SK-N-SH (cell line): ENCODE measurements at regions not wholly inside any gene's neighbourhood (a gene's known extent, or its start where the extent isn't known, plus 50 kb on each side); places are given as distances from the start of the nearest gene placed in this dataset.
"Not testable (repeated sequence)": the region's sequence is repeated elsewhere in the genome, so short reads cannot be mapped to it uniquely, and the experiment has no call there.

Source experiments
- CTCF ChIA-PET: fragments of 300-600, 350-600 bp; formaldehyde crosslinking; extraction: SDS; loops from one replicate; lab custom pipeline; 2021; lab: Yijun Ruan, JAX
- POLR2A ChIA-PET: fragments of 350-600 bp; sonication (Branson Sonifier 250); formaldehyde crosslinking; extraction: SDS; loops from one replicate; lab custom pipeline; 2020; ENCODE audit warnings: antibody characterized with exemption, inconsistent platforms; lab: Yijun Ruan, JAX
- DNase-seq: peaks from one replicate; pipeline ENCODE4 v3.0.0; 2012
- H2AFZ ChIP-seq: fragments of 200-600 bp; sonication (generic); 2 replicates; pipeline ENCODE4 v1.8.1; 2016; ENCODE audit warnings: antibody characterized with exemption, mild to moderate bottlenecking, low read depth
- H3F3A ChIP-seq: fragments of 200-600 bp; sonication (generic); replicated peaks from 2 replicates; pipeline ENCODE3; 2016; ENCODE audit warnings: antibody characterized with exemption, mild to moderate bottlenecking; ENCODE audit not compliant: insufficient read depth
- H3K27ac ChIP-seq, 2 experiments: fragments of 200-500 bp in 1 of 2; fragments of 200-600 bp in 1 of 2; sonication (Bioruptor generic) in 1 of 2; sonication (generic), shearing (Covaris generic) in 1 of 2; 2 replicates each; pipeline versions ENCODE4 v1.5.1 to v1.6.1; 2014 to 2016; ENCODE audit warnings: low read depth in 2 of 2, inconsistent platforms in 1 of 2, low read length in 1 of 2, mild to moderate bottlenecking in 1 of 2, mixed read lengths in 1 of 2
- H3K27me3 ChIP-seq: fragments of 200-600 bp; sonication (generic), shearing (Covaris generic); 2 replicates; pipeline ENCODE4 v1.6.1; 2016; ENCODE audit warnings: mixed run types; ENCODE audit not compliant: insufficient read depth
- H3K36me3 ChIP-seq, 2 experiments: fragments of 200-500 bp in 1 of 2; fragments of 200-600 bp in 1 of 2; sonication (Bioruptor generic) in 1 of 2; sonication (generic) in 1 of 2; replicated peaks in 1 of 2; 2 replicates each; pipeline versions ENCODE3 to v1.5.1; 2014 to 2016; ENCODE audit warnings: low read length in 1 of 2, mild to moderate bottlenecking in 1 of 2; ENCODE audit not compliant: insufficient read depth in 2 of 2, control insufficient read depth in 1 of 2
- H3K4me1 ChIP-seq, 2 experiments: fragments of 200-500 bp in 1 of 2; fragments of 200-600 bp in 1 of 2; sonication (Bioruptor generic) in 1 of 2; sonication (generic), shearing (Covaris generic) in 1 of 2; 2 replicates each; pipeline versions ENCODE4 v1.5.1 to v1.6.1; 2014 to 2016; ENCODE audit warnings: low read depth in 1 of 2, low read length in 1 of 2, mixed run types in 1 of 2; ENCODE audit not compliant: insufficient read depth in 2 of 2, control insufficient read depth in 1 of 2
- H3K4me2 ChIP-seq: fragments of 200-600 bp; sonication (generic), shearing (Covaris generic); 2 replicates; pipeline ENCODE4 v1.6.1; 2017; ENCODE audit warnings: mixed run types
- H3K4me3 ChIP-seq, 2 experiments: fragments of 200-500 bp in 1 of 2; fragments of 200-600 bp in 1 of 2; sonication (Bioruptor generic) in 1 of 2; sonication (generic), shearing (Covaris generic) in 1 of 2; 2 replicates each; pipeline versions ENCODE4 v1.5.1 to v1.8.1; 2014 to 2016; ENCODE audit warnings: low read depth in 2 of 2, inconsistent platforms in 1 of 2, low read length in 1 of 2, mild to moderate bottlenecking in 1 of 2, mixed read lengths in 1 of 2, moderate library complexity in 1 of 2
- H3K79me2 ChIP-seq: fragments of 200-600 bp; sonication (generic); 2 replicates; pipeline ENCODE4 v1.8.1; 2017; ENCODE audit warnings: mild to moderate bottlenecking; ENCODE audit not compliant: insufficient read depth
- H3K9ac ChIP-seq: fragments of 200-600 bp; sonication (generic); 2 replicates; pipeline ENCODE4 v1.6.1; 2017; ENCODE audit warnings: mixed run types
- H3K9me2 ChIP-seq: fragments of 200-600 bp; sonication (generic); 2 replicates; pipeline ENCODE4 v1.6.1; 2017; ENCODE audit warnings: mixed run types
- H3K9me3 ChIP-seq: fragments of 200-600 bp; sonication (generic); 2 replicates; pipeline ENCODE4 v1.6.1; 2017; ENCODE audit warnings: mixed run types, mild to moderate bottlenecking, moderate library complexity
- H4K20me1 ChIP-seq: fragments of 200-600 bp; sonication (generic); 2 replicates; pipeline ENCODE4 v1.6.1; 2017; ENCODE audit warnings: mild to moderate bottlenecking, mixed run types; ENCODE audit not compliant: insufficient read depth
- MXI1 ChIP-seq: IDR thresholded peaks from 2 replicates; pipeline ENCODE4 v1.6.1; 2012; ENCODE audit warnings: mild to moderate bottlenecking, low read depth, low read length, improper control_type of control experiment
- POLR2AphosphoS5 ChIP-seq: IDR thresholded peaks from 2 replicates; pipeline ENCODE4 v1.6.1; 2012; ENCODE audit warnings: low read depth, low read length
- RAD21 ChIP-seq: IDR thresholded peaks from 2 replicates; pipeline ENCODE4 v1.6.1; 2012; ENCODE audit warnings: mild to moderate bottlenecking, low read length
- RXRA ChIP-seq: IDR thresholded peaks from 2 replicates; pipeline ENCODE4 v1.4.0; 2012; ENCODE audit warnings: low read depth, mild to moderate bottlenecking, borderline replicate concordance
- SIN3A ChIP-seq: IDR thresholded peaks from 2 replicates; pipeline ENCODE4 v1.6.1; 2012; ENCODE audit warnings: low read depth, mild to moderate bottlenecking, low read length, moderate library complexity, borderline replicate concordance
- WGBS: methylation state at CpG from one replicate; pipeline ENCODE4 v1.1.6; 2017; ENCODE audit warnings: low lambda C conversion rate; 5-methylcytosine and 5-hydroxymethylcytosine counted together

- no peak for TF ChIP-seq SIN3A
Measured at GRCh38 chr1:177665935-177666334, 303.9 kb downstream of the SEC16B start (continued).

GRCh38 chr1:177664742-177665141 is 305.1 kb downstream of the SEC16B start:
- H3K9me3 ChIP-seq, POLR2A ChIA-PET, H3K36me3 ChIP-seq, H3K4me2 ChIP-seq, H2AFZ ChIP-seq, H4K20me1 ChIP-seq, H3K79me2 ChIP-seq, H3K4me3 ChIP-seq, H3K27me3 ChIP-seq, DNase-seq, H3K9ac ChIP-seq, H3K4me1 ChIP-seq, CTCF ChIA-PET, H3K27ac ChIP-seq, H3K9me2 ChIP-seq, H3F3A ChIP-seq: not testable (repeated sequence)
- 31% methylated on average over 4 of the region's 4 CpGs for WGBS

DNA sequence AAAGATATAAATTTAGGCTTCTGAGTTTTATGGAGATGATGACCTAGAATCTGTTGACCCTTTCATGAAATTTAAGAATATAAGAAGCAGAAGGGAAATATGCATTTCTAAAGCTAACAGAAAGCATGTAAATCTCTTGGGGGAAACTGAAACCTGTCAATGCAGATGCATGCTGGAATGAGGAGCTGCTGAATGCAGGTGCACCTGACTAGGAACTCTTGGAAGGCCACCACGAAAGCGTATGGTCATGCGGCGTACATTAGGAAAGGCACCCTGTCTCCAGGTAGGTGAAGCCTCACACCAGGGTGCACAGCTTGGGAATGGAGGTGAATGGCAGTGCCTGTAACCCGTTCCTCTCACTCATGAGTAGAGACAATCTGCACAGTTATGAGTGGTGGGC is 309.7 kb downstream of the SEC16B start:
- no peaks in the 10 kb centered on the region for H3K9me2 ChIP-seq
- ChIA-PET CTCF (no interaction called here), POLR2A (no interaction called here)
- H3F3A ChIP-seq, result no peaks in the 10 kb centered on the region
- no peak for TF ChIP-seq RAD21
- no peak for TF ChIP-seq MXI1
- peaks cover 0 to 4% of the 10 kb centered on the region in 2 experiments; a peak in 1 of 4 replicates for H3K4me1 ChIP-seq
- H3K9me3 ChIP-seq, result no peaks in the 10 kb centered on the region
- H3K27ac ChIP-seq, result no peak overlapping the region
- no peak overlapping the region for H3K4me3 ChIP-seq
- no peak overlapping the region for H3K9ac ChIP-seq
- WGBS, result 20% methylated on average over 2 of the region's 5 CpGs
- DNase-seq, result no peak
- H3K36me3 ChIP-seq, result no peaks in the 10 kb centered on the region
- H3K27me3 ChIP-seq, result no peaks in the 10 kb centered on the region
- H4K20me1 ChIP-seq, result no peaks in the 10 kb centered on the region
- no peaks in the 10 kb centered on the region for H3K79me2 ChIP-seq
- no peak overlapping the region for H3K4me2 ChIP-seq
- H2AFZ ChIP-seq, result no peak overlapping the region

GRCh38 chr1:177659281-177659680 is 310.6 kb downstream of the SEC16B start:
- peaks cover 0 to 4% of the 10 kb centered on the region in 2 experiments; a peak in 1 of 4 replicates for H3K4me1 ChIP-seq
- DNase-seq, result peak; percentile 14
- CTCF ChIA-PET, result interaction anchor here (0.8 kb wide), 1 partner anchor 21 kb away, joined by 3 read pairs; no protein-coding TSS in a partner anchor
- POLR2A ChIA-PET, result no interaction called here
- no peaks in the 10 kb centered on the region for H3K79me2 ChIP-seq
- no peaks in the 10 kb centered on the region for H3K36me3 ChIP-seq
- H3K27ac ChIP-seq, result no peak overlapping the region
- no peak overlapping the region for H3K4me2 ChIP-seq
- WGBS, result 10% methylated on average over 4 of the region's 4 CpGs
- H3K9me2 ChIP-seq, result no peaks in the 10 kb centered on the region
- TF ChIP-seq RXRA (no peak), RAD21 (no peak), POLR2AphosphoS5 (no peak)
- H4K20me1 ChIP-seq, result no peaks in the 10 kb centered on the region
- H3F3A ChIP-seq, result no peaks in the 10 kb centered on the region
- H3K27me3 ChIP-seq, result no peaks in the 10 kb centered on the region
- no peak overlapping the region for H3K9ac ChIP-seq
- no peak overlapping the region for H3K4me3 ChIP-seq
- H3K9me3 ChIP-seq, result no peaks in the 10 kb centered on the region
- H2AFZ ChIP-seq, result no peak overlapping the region
